Ammon's horn (tissue), 1 donor: ENCODE measurements at regions not wholly inside any gene's neighbourhood (a gene's known extent, or its start where the extent isn't known, plus 50 kb on each side); places are given as distances from the start of the nearest gene placed in this dataset.

ENCODE experiments used
- DNase-seq: peaks from one replicate; pipeline ENCODE4 v3.0.0-alpha.2; 2016; ENCODE audit warnings: low spot score

DNA sequence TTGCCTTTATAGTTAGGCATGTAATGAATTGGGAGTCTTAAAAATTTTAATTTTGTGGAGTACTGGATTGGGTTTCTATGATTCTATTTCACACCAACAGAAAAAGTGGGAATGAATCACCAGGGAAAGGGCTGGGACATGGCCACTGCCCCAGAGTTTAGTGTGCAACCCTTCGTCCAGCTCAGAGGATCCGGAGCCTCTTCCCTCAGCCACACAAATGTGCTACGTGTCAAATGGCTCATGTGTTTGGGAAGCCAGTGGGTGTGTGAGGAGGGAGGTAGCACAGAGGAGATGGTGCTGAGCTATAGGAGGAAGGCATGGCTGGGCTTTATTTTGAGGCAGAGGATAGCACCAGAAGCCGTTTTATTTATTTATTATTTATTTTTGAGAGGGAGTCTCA, 247.3 kb downstream of the SIPA1L2 start:
- no peak for DNase-seq

DNA sequence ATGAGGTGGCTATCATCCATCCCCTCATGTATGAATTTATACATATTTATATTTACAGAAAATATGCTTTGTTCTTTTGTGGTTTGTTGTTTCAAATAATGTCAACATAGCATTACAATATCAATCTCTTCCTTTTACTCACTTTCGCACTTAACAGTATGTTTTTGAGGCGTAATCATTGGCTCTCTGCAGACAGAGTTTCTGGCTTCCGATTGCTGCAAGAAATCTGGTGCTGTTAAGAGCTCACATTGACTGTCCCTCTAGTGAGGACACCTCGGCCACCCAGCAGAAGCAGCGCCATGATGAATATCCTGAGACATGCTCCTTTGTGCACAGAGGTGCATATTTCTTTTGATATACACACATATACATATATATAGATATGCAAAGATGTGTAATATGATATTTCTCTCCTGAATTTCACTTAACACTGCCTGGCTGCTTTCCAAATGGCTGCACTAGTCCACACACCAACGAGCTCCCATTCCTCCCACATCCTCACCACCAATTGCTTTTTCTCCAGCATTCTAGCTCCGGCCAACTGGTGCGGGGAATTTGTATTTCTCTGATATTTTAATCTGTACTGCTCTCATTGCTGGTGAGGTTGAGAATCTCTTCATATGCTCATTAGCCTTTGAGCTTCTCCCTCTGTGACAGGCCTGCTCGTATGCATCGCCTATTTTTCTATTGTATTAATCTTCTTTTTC, 248.4 kb downstream of the SIPA1L2 start:
- DNase-seq: no peak

GRCh38 chr1:232380596-232380995, 249.3 kb downstream of the SIPA1L2 start:
- peak; percentile 32 for DNase-seq

DNA sequence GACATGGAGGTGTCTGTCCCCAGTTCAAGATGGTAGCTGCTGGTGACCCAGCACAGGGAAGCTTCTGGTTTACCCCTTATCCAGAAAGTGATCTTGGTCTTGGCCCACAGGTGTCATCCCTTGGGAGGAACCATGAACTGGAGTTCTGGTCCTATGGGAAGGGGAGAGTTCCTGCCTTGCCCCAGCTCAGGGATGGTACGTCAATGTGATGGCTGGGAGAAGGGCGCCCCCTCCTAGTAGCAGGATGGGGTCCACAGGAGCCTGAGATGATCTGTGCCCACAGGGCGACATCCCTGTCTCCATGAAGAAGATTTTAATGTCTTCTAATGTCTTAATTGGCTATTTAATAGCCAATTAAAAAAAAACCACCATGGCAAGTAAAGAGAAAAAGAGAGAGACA, 249.8 kb downstream of the SIPA1L2 start:
- DNase-seq: no peak

GRCh38 chr1:232379063-232379434, 250.9 kb downstream of the SIPA1L2 start:
- no peak for DNase-seq

DNA sequence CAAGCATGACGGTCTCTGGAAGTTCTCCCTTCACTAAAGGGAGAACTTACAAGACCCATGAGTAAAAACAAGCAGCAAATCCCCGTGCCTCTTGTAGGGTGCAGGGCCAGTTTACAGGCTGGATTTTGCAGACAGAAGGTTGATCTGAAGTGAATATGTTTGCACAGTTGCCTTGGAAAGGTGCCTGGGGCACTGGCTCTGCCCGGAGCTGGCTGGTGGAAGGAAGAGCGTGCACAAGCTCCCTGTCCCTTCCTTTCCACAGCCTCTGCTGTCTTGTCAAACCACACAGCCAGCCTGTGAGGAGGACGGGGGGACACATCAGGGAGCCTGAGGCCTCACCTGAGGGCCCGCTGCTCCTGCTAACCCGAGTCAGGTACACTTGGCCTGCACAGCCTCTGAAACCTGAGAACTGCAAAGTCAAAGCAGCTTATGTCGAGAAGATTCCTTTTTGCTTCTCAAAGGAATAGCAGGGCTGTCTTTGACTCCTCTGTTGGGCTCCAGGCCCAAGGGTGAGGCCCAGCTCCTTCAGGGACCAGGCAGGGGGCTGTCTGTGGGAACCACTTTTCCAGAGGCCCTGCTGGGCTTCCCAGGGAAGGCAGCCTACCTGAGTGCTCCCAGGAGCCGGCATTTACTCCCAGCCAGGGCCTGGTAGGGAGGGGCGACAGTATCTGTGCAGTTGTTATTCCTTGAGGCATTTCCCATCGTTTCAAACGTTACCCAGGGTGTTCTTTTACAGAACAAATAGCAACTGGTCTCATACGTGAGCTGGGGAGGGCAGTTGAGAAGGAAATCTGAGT, 251.5 kb downstream of the SIPA1L2 start:
- DNase-seq: no peak

DNA sequence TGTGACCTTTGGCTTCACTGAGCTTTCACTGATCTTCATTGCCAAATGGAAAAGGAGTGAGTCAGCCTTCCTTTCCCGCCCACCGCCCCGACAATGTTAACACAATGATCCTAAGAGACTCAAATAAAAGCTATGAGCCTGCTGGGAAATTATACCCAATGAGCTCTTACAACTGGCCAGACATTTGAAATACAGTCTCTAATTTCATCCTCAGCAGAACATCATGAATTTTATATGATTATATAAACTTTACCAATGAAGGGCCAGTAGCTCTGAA, 252.5 kb downstream of the SIPA1L2 start:
- no peak for DNase-seq

DNA sequence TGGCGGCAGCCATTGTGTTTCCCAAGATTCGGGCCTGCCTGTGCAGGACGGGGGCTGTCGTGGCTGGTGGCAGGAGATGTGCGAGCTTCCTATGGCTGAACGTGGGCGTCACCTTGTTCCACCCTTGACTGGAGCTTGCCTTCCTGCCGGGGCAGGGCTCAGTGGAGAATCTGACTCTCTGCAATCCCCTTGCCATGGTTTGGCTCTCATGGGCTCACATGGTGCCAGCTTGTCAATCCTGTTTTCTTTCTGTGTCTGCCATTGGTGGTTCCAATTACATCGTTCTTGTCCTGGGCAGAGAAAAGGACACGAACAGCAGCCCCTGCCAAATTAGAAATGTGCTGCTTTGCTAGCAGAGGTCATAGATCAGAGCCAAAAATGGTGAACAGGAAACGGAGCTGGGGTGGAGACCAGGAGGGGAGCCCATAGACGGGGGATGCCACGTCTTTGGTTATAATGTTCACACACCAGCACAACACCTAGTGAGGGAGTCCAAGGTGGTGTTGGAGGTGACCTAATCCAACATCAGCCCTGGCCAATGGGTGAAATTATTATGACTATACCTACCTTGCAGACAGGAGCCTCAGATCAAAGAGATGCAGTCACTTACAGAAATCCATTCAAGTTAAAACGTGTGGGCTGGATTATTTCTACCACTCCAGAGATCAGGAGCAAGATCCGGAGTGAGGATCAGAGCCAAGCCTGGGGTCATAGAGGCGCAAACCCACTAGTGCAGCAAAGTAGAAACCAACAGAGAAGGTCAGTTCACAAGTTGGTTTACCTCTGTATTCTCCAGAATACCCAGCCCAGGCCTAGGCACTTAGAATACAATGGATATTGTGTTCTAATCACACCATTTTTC, 253.1 kb downstream of the SIPA1L2 start:
- DNase-seq: no peak

DNA sequence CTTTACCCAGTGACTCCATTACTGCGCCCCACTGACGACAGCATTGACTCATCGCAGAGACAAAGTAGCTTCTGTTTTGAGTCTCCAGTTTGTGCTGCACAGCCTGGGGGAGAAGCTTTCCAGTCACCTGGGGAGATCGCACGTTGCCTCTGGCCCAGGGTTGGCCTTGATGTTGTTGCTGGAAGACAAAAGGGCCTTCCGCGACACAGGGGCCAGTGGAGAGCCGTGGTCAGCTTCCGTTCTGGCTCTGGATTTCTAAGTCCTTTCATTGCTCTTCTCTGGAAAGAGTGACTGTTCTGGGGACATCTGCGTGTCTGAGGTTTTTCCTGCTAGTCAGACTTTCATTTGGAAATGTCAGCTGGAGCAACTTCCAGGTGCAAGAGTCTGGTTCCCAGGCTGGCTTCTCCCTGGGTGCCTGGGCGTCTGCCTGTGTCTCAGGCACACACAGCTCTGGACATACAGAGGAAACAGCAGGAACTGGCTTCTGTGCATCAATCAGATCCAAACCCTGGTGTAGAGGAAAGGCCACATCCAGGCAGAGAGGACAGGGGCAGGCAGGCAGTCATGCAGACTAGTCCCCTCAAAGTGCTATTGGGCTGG, 257.0 kb downstream of the SIPA1L2 start:
- DNase-seq: no peak

DNA sequence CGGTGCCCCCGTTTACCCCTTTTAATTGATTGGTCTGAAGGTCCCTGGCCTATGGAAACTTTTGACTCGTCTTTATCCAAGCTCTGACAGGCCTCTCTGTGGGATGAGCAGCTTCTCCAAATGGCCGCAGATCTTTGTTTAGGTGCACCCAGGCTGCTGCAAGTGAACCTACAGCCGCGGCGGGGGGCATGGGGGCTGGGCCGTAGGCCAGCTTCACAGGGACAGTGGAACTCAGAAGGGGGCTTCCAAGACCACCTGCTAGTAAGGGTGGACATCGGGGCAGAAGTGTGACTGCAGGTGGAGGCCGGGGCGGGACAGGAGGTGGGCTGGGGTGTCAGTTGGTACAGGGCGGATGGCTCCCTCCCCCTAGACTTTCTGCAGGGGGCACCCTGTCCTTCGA, 257.5 kb downstream of the SIPA1L2 start:
- no peak for DNase-seq

- DNase-seq: no peak
Measured at GRCh38 chr1:232369451-232370296, 260.3 kb downstream of the SIPA1L2 start.

- DNase-seq: no peak
Measured at GRCh38 chr1:232368821-232369321, 261.1 kb downstream of the SIPA1L2 start.

GRCh38 chr1:232367293-232367692, 262.6 kb downstream of the SIPA1L2 start:
- no peak for DNase-seq

GRCh38 chr1:232364654-232365382, 265.1 kb downstream of the SIPA1L2 start:
- no peak for DNase-seq

- DNase-seq: no peak
Measured at GRCh38 chr1:232363008-232363407, 266.9 kb downstream of the SIPA1L2 start.

- no peak for DNase-seq
Measured at GRCh38 chr1:232357416-232357815, 272.5 kb downstream of the SIPA1L2 start.

- no peak for DNase-seq
Measured at GRCh38 chr1:232355162-232356006, 274.5 kb downstream of the SIPA1L2 start.

DNA sequence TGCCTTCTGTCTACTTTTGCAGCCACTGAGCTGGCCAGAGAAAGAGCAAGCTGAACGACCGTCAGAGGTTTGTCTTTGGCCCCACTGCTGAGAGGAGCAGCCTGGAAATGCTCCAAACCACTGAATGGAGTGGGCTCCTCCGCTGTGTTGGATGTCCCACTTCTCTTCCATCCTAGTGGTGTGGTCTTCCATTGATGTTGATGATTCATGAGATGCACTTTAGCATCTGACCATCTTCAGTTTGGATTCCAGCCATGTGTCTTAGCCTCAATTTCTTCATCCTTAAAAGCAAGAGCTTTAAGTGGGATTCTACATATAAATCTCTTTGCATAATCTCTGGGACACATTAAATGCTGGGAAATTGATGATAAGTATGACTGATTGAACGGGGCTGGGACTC, 276.9 kb downstream of the SIPA1L2 start:
- no peak for DNase-seq

- no peak for DNase-seq
Measured at GRCh38 chr1:232352366-232352765, 277.6 kb downstream of the SIPA1L2 start.

DNA sequence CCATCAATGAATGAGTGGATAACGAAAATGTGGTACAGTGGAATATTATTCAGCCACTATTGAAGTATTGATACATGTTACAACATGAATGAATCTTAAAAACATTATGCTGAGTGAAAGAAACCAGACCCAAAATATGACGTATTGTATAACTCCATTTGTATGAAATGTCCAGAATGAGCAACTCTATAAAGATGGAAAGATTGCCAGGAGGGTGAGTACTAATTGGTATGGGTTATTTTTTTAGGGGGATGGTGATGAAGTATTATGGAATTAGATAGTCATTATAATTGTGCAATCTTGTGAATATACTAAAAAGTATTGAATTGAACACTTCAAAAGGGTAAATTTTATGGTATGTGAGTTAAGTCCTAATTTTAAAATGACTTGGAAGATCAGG, 278.6 kb downstream of the SIPA1L2 start:
- no peak for DNase-seq
